Activated CD8-positive, alpha-beta T cell treated with anti-CD3 and anti-CD28 coated beads, Interleukin-2, amount 10 ng/mL, durations not matched to agents 7 days and 5 days (primary cell): ENCODE measurements at regions not wholly inside any gene's neighbourhood (a gene's known extent, or its start where the extent isn't known, plus 50 kb on each side); places are given as distances from the start of the nearest gene placed in this dataset.

Experiments used
- ATAC-seq: fragments of 150-1000 bp; cut with Tn5 transposase; one replicate; pipeline ENCODE4 v1.10.0; 2021; ENCODE audit warnings: moderate library complexity
- CTCF ChIA-PET: fragments of 350-600 bp; sonication (Branson Sonifier 250); formaldehyde crosslinking; loops from one replicate; lab custom pipeline; 2021; ENCODE audit warnings: antibody characterized with exemption; lab: Charles Lee
- POLR2A ChIA-PET: fragments of 350-600 bp; sonication (Branson Sonifier 250); formaldehyde crosslinking; loops from one replicate; lab custom pipeline; 2021; ENCODE audit warnings: antibody characterized with exemption; lab: Charles Lee
- DNase-seq: peaks from one replicate; pipeline ENCODE4 v3.0.0-alpha.2; 2020
- H3K27ac Mint-ChIP-seq: one replicate; pipeline ENCODE4 v1.8.0; 2021; ENCODE audit warnings: mild to moderate bottlenecking, mixed read lengths
- H3K27me3 Mint-ChIP-seq: one replicate; pipeline ENCODE4 v1.8.0; 2021; ENCODE audit warnings: low read depth, mixed read lengths
- H3K36me3 Mint-ChIP-seq: one replicate; pipeline ENCODE4 v1.8.0; 2021; ENCODE audit warnings: low read depth, mixed read lengths
- H3K4me1 Mint-ChIP-seq: one replicate; pipeline ENCODE4 v1.8.0; 2021; ENCODE audit warnings: low read depth, mixed read lengths
- H3K4me3 Mint-ChIP-seq: one replicate; pipeline ENCODE4 v1.8.0; 2021; ENCODE audit warnings: mild to moderate bottlenecking, mixed read lengths
- H3K9me3 Mint-ChIP-seq: one replicate; pipeline ENCODE4 v1.8.0; 2022; ENCODE audit warnings: mixed read lengths; ENCODE audit not compliant: insufficient read depth

DNA sequence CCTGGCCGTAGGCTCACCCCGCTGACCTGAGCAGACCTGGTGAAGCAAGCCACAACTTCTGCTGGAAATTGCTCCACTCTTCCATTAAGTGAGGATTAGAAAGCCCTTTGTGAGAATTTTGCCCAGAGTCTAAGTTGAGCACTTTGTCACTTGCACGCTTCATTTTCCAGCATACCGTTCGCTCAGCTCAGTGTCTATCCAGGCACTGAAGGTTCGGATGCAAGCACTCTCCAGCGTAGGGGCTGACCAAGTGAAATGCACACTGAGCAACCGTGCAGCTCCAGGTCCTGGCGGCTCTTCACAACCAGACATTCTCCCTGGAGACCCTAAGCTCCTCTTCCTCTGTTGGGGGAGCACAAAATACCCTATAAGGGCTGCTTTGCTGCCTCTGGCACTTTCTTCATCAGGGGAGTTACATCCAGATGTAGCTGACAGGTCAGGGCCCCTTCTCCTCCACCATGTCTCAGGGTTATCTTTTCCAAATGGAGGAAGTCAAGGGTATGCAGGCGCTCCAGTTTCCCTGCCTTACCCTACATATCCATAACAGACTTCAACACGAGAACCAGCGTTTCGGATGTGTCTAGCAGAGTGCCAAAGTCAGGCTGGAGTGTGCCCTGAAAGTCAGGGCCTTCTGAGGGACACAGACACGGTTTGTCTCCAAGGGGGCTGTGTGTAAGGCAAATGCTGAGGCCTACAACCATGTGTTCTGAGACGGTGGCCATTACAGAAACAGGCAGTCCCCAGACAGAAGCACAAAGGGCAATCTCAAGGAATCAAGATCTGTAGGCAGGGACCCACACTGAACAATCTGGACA is 146.7 kb upstream of the AFDN start:
- Mint-ChIP-seq H3K4me1 (no peaks in the 10 kb centered on the region), H3K36me3 (no peaks in the 10 kb centered on the region), H3K27ac (no peak overlapping the region), H3K4me3 (no peak overlapping the region), H3K9me3 (no peaks in the 10 kb centered on the region), H3K27me3 (peaks cover 57% of the 10 kb centered on the region)
- ChIA-PET POLR2A (no interaction called here), CTCF (no interaction called here)
- ATAC-seq (no peak), DNase-seq (no peak)

GRCh38 chr6:167680605-167681149 is 146.0 kb upstream of the AFDN start:
- ATAC-seq: no peak
- no peak overlapping the region for H3K27ac Mint-ChIP-seq
- no peak overlapping the region for H3K4me3 Mint-ChIP-seq
- H3K9me3 Mint-ChIP-seq: no peaks in the 10 kb centered on the region
- ChIA-PET POLR2A (no interaction called here), CTCF (no interaction called here)
- no peak for DNase-seq
- no peaks in the 10 kb centered on the region for H3K4me1 Mint-ChIP-seq
- no peaks in the 10 kb centered on the region for H3K36me3 Mint-ChIP-seq
- H3K27me3 Mint-ChIP-seq: peaks cover 56% of the 10 kb centered on the region

- ATAC-seq (no peak), DNase-seq (no peak)
- H3K27ac Mint-ChIP-seq: no peak overlapping the region
- no peaks in the 10 kb centered on the region for H3K9me3 Mint-ChIP-seq
- POLR2A ChIA-PET: no interaction called here
- H3K27me3 Mint-ChIP-seq: peaks cover 54% of the 10 kb centered on the region
- no peaks in the 10 kb centered on the region for H3K36me3 Mint-ChIP-seq
- H3K4me1 Mint-ChIP-seq: no peaks in the 10 kb centered on the region
- CTCF ChIA-PET: no interaction called here
- no peak overlapping the region for H3K4me3 Mint-ChIP-seq
Observed at GRCh38 chr6:167682125-167682524, 144.6 kb upstream of the AFDN start.

GRCh38 chr6:167682546-167683027 is 144.1 kb upstream of the AFDN start:
- no peak overlapping the region for H3K27ac Mint-ChIP-seq
- ChIA-PET CTCF (no interaction called here), POLR2A (no interaction called here)
- ATAC-seq (no peak), DNase-seq (no peak)
- H3K4me1 Mint-ChIP-seq: no peaks in the 10 kb centered on the region
- H3K36me3 Mint-ChIP-seq: no peaks in the 10 kb centered on the region
- H3K27me3 Mint-ChIP-seq: peaks cover 53% of the 10 kb centered on the region
- no peak overlapping the region for H3K4me3 Mint-ChIP-seq
- no peaks in the 10 kb centered on the region for H3K9me3 Mint-ChIP-seq

- ATAC-seq (no peak), DNase-seq (no peak)
- H3K4me1 Mint-ChIP-seq: no peaks in the 10 kb centered on the region
- no peaks in the 10 kb centered on the region for H3K36me3 Mint-ChIP-seq
- no peak overlapping the region for H3K27ac Mint-ChIP-seq
- peaks cover 51% of the 10 kb centered on the region for H3K27me3 Mint-ChIP-seq
- H3K9me3 Mint-ChIP-seq: no peaks in the 10 kb centered on the region
- POLR2A ChIA-PET: no interaction called here
- H3K4me3 Mint-ChIP-seq: no peak overlapping the region
- CTCF ChIA-PET: no interaction called here
Observed at GRCh38 chr6:167683028-167683862, 143.5 kb upstream of the AFDN start.

DNA sequence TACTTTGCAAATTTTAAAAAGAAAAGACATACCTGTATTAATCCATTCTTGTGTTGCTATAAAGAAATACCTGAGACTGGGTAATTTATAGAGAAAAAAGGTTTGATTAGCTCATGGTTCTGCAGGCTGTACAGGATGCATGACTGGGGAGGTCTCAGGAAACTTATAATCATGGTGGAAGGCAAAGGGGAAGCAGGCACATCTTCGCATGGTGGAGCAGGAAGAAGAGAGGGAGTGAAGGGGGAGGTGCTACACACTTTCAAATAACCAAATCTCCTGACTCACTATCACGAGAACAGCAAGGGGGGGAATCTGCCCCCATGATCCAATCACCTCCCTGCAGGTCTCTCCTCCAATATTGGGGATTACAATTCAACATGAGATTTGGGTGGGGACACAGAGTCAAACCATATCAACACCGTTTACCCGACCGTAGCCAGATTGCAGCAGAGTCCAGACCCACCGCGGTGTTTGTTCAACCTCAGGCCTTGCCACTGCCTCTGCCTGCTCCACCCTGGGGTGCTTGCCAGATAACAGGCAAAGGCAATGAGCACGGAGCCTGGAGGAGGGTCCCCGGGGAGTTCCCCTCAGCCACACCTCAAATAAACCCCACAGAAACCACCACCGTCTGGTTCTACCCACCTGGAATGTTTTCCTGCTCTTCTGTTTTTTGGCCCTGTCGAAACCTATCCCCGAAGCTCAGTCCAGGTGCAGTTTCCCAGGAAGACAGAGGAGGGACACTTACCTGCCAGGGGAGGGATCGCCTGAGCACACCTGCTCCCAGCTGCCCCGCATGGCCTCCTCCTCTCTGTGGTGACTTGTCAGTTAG is 142.2 kb upstream of the AFDN start:
- peaks cover 41% of the 10 kb centered on the region for H3K27me3 Mint-ChIP-seq
- POLR2A ChIA-PET: no interaction called here
- ATAC-seq (no peak), DNase-seq (no peak)
- CTCF ChIA-PET: no interaction called here
- no peaks in the 10 kb centered on the region for H3K4me1 Mint-ChIP-seq
- no peaks in the 10 kb centered on the region for H3K9me3 Mint-ChIP-seq
- H3K27ac Mint-ChIP-seq: no peak overlapping the region
- H3K4me3 Mint-ChIP-seq: no peak overlapping the region
- H3K36me3 Mint-ChIP-seq: no peaks in the 10 kb centered on the region

DNA sequence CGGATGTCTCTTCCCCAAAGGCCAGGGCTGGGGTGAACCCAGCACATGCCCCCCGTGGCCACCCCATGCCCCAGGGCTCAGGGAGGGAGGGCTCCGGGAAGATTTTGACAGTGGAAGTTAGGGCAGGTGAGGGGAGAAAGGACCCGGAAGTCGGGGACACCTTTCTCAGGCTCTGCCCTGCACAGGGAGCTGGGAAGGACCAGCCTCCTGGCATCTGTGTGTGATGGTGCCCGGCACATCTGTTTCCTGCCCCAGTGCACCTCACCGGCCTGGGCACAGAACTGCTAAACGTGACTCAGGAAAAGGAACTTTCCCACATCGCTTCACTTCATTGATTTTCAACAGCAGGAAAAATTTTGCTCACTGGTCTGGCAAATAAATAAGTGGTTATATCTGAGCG is 141.1 kb upstream of the AFDN start:
- Mint-ChIP-seq H3K4me1 (no peaks in the 10 kb centered on the region), H3K27ac (no peak overlapping the region), H3K27me3 (peaks cover 31% of the 10 kb centered on the region), H3K9me3 (no peaks in the 10 kb centered on the region), H3K4me3 (no peak overlapping the region), H3K36me3 (no peaks in the 10 kb centered on the region)
- ATAC-seq: no peak
- ChIA-PET POLR2A (no interaction called here), CTCF (no interaction called here)
- DNase-seq: no peak

DNA sequence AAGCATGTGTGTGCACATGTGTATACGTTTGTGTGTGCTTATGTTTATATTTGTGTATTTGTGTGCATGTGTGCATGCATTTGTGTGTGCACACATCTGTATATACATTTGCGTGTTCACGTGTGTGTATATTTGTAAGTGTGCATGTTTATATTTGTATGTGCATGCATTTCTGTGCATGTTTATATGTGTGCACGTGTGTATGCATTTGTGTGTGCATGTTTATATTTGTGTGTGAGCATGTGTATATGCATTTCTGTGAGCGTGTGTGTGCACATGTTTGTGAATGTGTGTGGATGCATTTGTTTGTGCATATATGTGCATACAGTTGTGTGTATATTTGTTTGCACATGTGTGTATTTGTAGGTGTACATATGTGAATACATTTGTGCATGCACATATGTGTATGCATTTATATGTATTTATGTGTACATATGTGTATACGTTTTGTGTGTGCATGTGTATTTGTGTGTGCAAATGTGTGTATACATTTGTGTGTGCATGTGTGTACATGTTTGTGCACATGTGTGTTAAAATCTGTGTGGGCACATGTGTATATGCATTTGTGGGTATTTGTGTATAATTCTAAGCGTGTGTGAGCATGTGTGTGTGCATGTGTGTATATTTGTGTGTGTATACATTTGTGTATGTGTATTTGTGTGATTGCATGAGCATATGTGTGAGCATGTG is 140.4 kb upstream of the AFDN start:
- CTCF ChIA-PET: no interaction called here
- POLR2A ChIA-PET: no interaction called here
- H3K27ac Mint-ChIP-seq: no peak overlapping the region
- H3K36me3 Mint-ChIP-seq: no peaks in the 10 kb centered on the region
- no peaks in the 10 kb centered on the region for H3K9me3 Mint-ChIP-seq
- ATAC-seq: no peak
- H3K4me3 Mint-ChIP-seq: no peak overlapping the region
- H3K4me1 Mint-ChIP-seq: no peaks in the 10 kb centered on the region
- no peak for DNase-seq
- H3K27me3 Mint-ChIP-seq: peaks cover 34% of the 10 kb centered on the region

GRCh38 chr6:167687116-167687725 is 139.5 kb upstream of the AFDN start:
- CTCF ChIA-PET: no interaction called here
- Mint-ChIP-seq H3K4me3 (no peak overlapping the region), H3K36me3 (no peaks in the 10 kb centered on the region), H3K27me3 (peaks cover 37% of the 10 kb centered on the region), H3K4me1 (no peaks in the 10 kb centered on the region), H3K9me3 (no peaks in the 10 kb centered on the region), H3K27ac (no peak overlapping the region)
- ATAC-seq (no peak), DNase-seq (no peak)
- POLR2A ChIA-PET: no interaction called here

DNA sequence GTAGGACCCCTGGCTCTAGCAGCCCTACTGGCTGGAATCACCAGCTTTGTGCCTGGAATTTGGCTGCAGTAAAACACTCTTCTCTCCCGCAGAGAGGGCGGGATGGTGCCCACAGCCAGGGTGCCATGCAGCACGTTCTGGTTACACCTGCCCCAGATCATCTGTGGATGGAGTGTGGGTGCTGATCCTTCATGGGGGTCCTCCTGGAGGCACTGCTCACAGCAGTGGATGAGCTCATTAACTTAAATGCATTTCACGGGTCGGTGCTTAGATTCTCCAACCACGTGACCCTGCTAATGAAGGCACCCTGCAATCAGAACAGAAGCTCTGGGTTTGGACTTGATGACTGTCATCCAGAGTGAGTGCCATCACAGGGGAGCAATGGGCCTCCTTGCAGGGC is 138.6 kb upstream of the AFDN start:
- no peaks in the 10 kb centered on the region for H3K9me3 Mint-ChIP-seq
- ChIA-PET POLR2A (no interaction called here), CTCF (no interaction called here)
- no peaks in the 10 kb centered on the region for H3K36me3 Mint-ChIP-seq
- H3K4me3 Mint-ChIP-seq: no peak overlapping the region
- DNase-seq: no peak
- no peak for ATAC-seq
- no peaks in the 10 kb centered on the region for H3K4me1 Mint-ChIP-seq
- peaks cover 37% of the 10 kb centered on the region for H3K27me3 Mint-ChIP-seq
- no peak overlapping the region for H3K27ac Mint-ChIP-seq

DNA sequence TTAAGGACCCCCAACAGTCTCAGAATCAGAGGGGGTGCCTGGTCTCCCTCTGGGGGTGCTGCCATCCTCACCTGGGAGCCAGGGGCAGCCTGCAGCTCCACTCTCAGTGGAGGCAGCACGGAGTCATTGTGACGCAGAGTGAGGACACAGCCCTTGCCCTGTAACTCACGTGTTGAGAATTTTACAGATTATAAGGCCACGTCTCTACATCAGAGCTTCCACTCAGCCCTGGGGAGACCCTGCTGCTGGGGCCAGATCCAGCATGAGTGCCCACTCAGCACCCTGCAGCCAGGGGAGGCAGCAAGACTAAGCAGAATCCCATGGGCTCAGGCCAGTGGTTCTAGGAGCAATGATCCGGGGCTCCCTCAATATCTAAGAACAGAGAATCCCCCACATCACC is 137.4 kb upstream of the AFDN start:
- H3K4me3 Mint-ChIP-seq: no peak overlapping the region
- H3K27ac Mint-ChIP-seq: no peak overlapping the region
- ChIA-PET POLR2A (interaction anchor here (1.0 kb wide), 1 partner anchor 10 kb away, joined by 3 read pairs; no protein-coding TSS in a partner anchor), CTCF (no interaction called here)
- H3K9me3 Mint-ChIP-seq: no peaks in the 10 kb centered on the region
- DNase-seq: no peak
- no peaks in the 10 kb centered on the region for H3K4me1 Mint-ChIP-seq
- no peak for ATAC-seq
- H3K36me3 Mint-ChIP-seq: no peaks in the 10 kb centered on the region
- H3K27me3 Mint-ChIP-seq: peaks cover 43% of the 10 kb centered on the region
